Fibroblast of the aortic adventitia (primary cell): ENCODE measurements at regions not wholly inside any gene's neighbourhood (a gene's known extent, or its start where the extent isn't known, plus 50 kb on each side); places are given as distances from the start of the nearest gene placed in this dataset.

Experiments used
- DNase-seq: peaks from one replicate; pipeline ENCODE4 v3.0.0-alpha.2; 2010; ENCODE audit warnings: low read depth
- H3K4me3 ChIP-seq: 2 replicates; pipeline ENCODE4 v1.5.1; 2011; ENCODE audit warnings: low read depth, mild to moderate bottlenecking, control low read depth, low read length, moderate library complexity
- TF ChIP-seq, protein P1 (sequence below): IDR thresholded peaks from 2 replicates; pipeline ENCODE4 v1.5.1; 2011; ENCODE audit warnings: mild to moderate bottlenecking, low read length, control low read depth, inconsistent platforms; ENCODE audit not compliant: insufficient read depth

DNA sequence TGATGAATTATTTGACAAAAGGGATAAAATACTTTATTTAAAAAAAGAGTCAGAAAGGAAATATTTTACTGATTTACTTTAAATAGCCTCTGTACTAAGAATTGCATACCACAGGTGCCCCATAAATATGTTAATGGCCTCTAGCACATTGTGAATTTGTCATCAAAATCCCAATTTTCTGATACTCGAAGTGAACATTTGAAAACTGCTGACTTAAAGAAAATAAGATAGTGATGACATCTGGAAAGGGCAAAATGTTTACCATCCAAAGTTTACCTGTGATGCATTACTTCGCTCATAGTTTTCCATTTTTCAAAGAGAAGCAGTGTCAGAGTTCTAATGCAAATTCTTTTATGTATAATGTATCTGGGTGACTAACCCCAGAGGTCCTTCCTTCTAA, 455.4 kb downstream of the KLF5 start:
- TF ChIP-seq, protein P1, sequence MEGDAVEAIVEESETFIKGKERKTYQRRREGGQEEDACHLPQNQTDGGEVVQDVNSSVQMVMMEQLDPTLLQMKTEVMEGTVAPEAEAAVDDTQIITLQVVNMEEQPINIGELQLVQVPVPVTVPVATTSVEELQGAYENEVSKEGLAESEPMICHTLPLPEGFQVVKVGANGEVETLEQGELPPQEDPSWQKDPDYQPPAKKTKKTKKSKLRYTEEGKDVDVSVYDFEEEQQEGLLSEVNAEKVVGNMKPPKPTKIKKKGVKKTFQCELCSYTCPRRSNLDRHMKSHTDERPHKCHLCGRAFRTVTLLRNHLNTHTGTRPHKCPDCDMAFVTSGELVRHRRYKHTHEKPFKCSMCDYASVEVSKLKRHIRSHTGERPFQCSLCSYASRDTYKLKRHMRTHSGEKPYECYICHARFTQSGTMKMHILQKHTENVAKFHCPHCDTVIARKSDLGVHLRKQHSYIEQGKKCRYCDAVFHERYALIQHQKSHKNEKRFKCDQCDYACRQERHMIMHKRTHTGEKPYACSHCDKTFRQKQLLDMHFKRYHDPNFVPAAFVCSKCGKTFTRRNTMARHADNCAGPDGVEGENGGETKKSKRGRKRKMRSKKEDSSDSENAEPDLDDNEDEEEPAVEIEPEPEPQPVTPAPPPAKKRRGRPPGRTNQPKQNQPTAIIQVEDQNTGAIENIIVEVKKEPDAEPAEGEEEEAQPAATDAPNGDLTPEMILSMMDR = no peak
- DNase-seq = no peak
- H3K4me3 ChIP-seq = no peak overlapping the region

DNA sequence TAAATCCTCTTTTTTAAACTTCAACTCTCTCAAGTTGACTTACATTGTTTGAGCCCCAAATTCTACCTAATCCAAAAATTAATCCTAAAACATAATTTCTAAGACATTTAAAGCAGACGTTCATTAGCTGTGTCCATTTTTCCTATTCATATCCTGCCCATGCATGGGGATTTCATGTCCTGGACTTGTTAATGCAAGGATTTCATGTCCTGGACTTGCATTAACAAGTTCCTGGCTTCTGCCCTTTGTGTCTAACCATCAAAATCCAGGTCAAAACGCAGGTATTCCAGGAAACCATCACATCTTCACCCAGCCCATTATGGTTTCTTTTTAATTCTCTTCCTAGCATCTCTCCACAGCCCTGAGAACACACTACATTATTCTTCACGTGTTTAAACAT, 454.9 kb downstream of the KLF5 start:
- TF ChIP-seq, protein P1 = no peak
- H3K4me3 ChIP-seq = no peak overlapping the region
- DNase-seq = no peak

DNA sequence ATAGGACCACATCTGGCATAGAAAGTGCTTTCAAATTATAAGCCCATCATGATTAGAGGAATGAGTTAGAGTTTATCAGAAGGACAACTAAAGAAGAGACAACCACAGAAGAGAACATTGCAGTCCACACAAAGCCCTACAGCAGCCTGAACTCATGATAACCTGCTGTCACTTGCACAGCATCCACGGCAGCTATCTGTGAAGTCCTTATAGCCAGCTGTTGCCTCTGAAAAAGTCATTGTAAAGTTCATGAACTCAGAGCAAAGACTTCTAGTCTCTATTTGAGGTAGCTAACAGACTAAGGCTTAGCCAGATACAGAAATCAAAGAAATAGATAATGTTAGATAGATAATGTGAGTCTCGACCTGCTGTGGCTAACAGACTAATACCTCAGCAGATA, 450.0 kb downstream of the KLF5 start:
- DNase-seq = no peak
- TF ChIP-seq, protein P1 = no peak
- H3K4me3 ChIP-seq = no peak overlapping the region

DNA sequence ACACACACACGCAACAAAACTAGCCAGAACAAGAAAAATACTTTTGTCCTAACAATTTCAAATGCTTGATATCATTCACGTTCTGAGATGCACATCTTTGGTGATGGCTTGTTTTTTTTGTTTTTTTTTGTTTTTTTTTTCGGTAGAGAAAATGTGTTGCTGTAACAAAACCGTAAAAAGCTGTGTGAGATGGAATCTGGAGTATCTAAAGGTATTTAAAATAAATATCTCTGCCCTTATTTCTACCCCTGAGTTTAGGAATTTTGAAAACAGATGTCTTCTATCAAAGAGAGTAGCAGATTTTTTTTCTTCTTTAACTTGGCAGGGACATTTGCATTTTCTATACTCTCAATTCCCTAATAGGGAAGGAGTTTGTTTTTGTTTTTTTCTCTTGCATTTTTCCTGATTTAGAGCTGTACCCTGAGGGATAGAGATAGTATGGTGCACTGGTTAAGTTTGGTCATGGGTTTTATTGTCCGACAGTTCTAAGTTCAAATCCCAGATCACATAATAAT, 446.6 kb downstream of the KLF5 start:
- no peak overlapping the region for H3K4me3 ChIP-seq
- peak; percentile 12 for DNase-seq
- TF ChIP-seq, protein P1 = no peak

DNA sequence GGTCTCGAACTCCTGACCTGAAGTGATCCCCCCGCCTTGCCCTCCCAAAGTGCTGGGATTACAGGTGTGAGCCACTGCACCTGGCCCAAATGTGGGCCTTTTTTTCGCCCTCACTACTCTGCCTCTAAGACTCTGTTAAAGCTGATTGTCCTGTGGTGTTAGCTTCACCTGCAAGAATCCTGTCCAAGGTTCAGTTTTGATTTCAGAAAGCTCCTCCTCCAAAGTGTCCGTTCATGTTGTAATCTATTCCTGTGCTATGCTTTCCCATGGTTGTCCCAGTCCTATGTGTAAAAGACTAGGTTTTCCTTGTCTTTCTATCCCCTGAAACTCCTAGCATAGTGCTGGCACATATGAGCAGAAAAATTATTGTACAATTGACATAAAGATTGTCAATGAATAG, 440.9 kb downstream of the KLF5 start:
- no peak for DNase-seq
- no peak overlapping the region for H3K4me3 ChIP-seq
- TF ChIP-seq, protein P1 = no peak

DNA sequence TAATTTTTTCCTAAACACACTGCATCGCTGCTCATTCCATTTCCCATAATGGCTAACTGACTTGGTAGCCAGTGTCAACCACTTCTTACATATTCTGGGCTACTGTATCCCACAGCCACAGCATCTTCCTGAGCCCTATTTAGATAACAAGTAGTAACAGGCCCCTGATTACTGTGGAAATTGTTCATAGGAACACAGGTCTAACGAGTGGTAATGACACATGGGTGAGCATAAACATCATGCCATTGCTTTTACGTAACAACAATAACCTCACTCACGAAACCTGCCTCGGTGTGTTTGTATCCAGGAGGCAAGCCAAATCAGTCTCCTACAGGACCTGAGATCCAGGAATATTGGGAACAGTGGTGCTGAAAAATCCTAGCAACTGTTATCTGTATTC, 438.6 kb downstream of the KLF5 start:
- DNase-seq = no peak
- H3K4me3 ChIP-seq = no peak overlapping the region
- TF ChIP-seq, protein P1 = no peak

DNA sequence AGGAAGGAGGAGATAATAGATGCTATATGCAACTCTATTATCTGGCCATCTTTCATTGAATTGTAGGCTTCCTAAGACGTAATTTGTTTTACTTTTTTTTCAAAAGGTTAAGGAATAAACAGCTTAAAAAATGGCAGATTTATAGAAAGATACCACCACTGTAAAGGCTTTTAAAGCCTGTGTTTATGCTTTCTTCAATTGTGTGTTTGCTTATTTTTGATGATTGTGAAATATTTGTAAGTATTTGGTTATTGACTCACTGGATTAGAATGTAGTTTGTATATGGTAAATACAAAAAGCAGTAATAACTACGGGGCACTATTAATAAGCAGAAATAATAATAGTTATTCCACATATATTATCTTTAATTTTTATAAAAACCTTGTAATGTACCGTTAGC, 437.9 kb downstream of the KLF5 start:
- TF ChIP-seq, protein P1 = no peak
- H3K4me3 ChIP-seq = no peak overlapping the region
- DNase-seq = no peak
